ENCODE measurements at regions not wholly inside any gene's neighbourhood (a gene's known extent, or its start where the extent isn't known, plus 50 kb on each side); places are given as distances from the start of the nearest gene placed in this dataset.
"Not testable (repeated sequence)": the region's sequence is repeated elsewhere in the genome, so short reads cannot be mapped to it uniquely, and the experiment has no call there.

DNA sequence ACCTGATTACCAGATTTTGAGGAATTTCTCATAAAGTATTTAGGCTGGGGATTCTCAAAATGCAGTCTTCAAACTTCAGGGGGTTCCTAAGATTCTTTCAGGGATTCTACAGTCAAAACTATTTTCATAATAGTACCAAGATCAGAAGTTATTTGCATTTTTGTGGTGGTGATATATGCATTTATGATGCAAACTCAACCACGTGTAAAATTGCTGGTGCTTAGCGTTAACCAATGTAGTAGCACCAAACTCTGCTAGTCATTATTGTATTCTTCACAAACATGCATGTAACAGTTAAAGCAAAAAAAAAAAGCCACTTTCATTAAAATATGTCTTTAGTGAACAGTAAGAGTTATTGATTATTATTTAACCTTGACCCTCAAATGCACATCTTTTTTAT is 274.9 kb upstream of the DNAJC19 start:
- DNase-seq (ENCODE audit: low read depth) = no peak

DNA sequence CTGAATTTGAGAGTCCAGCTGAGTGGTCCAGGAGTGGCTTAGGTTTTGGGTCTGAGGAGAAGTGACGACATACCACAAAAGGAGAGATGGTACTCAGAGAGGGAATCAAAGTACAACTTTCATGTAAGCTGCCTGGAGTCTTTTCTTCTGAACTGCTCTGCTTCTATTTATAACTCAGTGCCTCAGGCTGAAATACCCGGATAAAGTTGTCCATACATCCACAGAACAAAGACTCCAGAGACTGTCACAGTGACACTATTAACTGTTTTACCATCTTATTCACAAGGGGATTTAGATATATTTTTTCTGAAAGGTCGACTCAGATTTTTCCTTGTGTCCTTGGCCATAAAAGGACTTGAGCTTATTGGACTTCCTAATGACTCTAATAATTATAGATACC is 264.3 kb upstream of the DNAJC19 start:
- no peak for DNase-seq (ENCODE audit: low read depth)

DNA sequence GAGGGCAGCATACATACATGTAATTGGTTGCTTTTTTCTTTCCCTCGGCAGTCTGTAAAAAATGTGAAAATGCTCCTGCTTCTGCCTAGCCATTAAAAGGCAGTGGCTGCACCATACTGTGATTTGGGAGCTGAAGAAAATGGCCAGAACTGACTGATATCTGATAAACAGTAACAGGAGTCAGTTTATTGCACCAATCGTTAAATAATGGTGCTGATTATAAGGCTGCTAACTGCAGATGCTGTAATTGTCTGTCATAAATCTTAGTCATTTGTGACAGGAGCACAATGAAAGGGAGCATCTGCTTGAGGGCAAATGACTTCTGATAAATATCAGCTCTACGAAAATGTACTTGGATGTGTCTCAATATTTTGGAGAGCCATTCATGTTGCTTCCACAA is 263.1 kb upstream of the DNAJC19 start:
- no peak for DNase-seq (ENCODE audit: low read depth)

DNA sequence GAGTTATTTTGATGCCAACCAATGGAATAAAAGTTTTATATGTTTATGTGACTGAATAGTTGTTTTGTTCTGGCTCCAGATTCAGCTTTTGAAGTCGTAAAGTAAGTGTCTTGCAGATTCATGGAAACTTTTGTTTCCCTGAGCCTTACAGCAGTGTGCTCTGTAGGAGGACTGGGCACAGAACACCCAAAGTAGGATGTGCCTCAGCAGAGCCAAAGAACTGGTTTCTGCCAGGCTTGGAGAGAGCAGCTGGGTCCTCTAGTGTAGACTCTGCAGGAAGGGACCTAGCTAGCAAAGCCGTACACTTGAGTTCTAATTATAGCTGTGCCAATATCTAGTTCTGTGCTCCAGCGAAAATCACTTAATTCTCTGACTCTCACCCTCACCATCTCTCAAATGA is 261.2 kb upstream of the DNAJC19 start:
- no peak for DNase-seq (ENCODE audit: low read depth)

DNA sequence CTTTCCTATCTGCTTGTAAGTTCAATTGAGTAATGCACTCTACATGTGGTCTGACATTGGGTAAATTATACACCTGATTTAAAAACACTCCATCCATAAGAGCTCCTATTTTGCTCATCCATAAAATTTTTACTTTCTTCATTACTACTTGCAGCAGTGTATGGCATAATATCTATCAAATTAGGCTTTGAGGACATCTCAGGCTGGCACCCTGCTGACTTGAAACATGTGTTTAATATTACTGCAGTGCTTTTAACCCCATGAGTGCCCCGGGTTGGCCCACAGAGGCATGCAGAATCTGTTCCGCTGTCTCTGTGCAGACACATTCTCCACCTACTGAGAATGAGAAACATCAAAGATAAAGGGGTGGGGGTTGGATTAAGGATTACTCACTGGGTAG is 249.9 kb upstream of the DNAJC19 start:
- no peak for DNase-seq (ENCODE audit: low read depth)

DNA sequence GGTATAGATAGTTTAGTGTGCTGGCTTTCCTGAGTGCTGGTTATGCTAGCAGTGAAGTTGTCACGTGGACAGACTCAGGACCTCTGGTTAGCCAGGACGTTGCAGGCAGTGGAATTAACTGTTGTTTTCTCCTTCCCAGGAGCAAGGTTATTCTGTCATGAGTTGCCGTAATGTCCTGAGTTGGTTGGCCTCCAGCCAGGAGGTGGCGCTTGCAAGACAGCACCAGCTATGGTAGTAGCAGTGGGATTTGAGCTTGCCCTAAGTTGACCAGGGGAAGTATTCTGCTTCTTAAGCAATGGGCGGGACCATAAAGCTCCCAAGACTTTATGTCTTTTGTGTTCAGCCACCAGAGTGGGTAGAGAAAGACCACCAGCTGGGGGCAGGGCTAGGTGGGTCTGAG is 240.7 kb upstream of the DNAJC19 start:
- no peak for DNase-seq (ENCODE audit: low read depth)

DNA sequence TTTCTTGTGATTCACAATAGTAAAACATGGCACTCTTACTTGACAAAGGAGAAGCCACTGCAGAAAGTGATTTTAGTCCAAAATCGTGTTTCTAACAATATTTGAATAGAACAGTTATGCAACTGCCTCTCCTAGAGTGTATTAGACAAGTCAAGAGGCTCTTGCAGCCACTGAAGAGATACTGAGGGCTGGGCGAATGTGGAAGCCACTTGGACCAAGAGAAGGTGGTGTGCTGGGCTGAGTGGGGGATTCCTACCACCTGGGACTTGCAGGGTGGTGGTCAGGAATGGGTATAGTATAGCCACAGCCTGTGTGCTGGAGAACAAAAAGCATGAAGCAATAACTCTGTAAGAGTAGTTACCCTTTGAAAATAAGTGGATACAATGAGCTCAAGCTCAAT is 223.8 kb upstream of the DNAJC19 start:
- DNase-seq (ENCODE audit: low read depth) = no peak

DNA sequence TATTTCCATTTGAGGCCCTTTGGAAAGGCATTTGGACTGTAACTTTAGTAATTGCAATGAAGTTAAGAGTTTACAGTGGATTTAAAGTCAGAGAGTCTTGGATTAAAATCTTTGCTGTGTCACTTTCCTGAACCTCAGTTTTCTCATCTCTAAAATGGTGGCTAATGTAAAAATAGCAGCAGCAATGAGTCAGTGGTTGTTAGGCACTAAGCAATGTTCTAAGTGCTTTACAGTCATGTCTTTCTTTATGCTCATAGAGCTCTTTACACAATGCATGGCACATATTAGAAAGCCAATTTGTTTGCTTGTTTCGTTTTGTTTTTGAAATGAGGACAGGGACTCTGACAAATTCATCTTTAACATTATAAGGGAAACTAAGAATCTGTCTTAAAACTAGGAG is 222.7 kb upstream of the DNAJC19 start:
- DNase-seq (ENCODE audit: low read depth) = no peak

DNA sequence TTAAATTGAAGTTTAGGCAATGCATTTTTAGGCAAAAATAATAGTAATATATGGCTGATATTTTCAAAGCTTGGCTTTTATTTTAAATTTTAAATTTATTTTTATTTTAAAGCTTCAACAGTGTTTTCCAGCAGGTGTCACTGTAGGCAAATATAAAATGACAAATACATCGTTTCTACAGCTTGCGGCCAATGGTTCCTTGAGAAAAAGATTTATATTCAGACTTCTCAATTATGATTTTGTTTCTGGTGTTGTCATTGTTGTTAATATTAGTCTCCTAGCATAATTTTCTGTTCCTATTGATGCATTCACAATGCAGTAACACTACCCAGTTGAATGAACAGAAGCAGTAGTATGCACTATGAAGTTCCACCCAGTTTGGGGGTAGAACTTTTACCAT is 220.7 kb upstream of the DNAJC19 start:
- DNase-seq (ENCODE audit: low read depth) = no peak

DNA sequence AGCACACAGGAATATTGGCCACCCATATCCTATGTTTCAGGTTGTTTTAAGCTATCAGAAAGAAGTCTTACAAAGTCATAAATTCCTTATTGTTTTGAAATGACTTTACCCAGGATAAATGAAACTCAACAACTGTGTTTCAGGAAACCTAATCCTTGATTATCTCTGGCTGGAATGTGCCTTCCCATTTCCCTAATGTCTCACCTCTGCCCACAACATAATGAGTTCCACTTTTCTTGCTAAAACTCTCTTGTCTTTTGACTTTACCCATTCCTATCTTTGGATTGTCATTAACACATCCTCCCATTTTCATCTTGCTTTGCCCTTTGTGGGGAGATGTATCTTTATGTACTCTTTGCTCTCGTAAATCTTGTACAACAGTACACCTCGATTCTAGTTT is 200.0 kb upstream of the DNAJC19 start:
- DNase-seq (ENCODE audit: low read depth) = no peak

DNA sequence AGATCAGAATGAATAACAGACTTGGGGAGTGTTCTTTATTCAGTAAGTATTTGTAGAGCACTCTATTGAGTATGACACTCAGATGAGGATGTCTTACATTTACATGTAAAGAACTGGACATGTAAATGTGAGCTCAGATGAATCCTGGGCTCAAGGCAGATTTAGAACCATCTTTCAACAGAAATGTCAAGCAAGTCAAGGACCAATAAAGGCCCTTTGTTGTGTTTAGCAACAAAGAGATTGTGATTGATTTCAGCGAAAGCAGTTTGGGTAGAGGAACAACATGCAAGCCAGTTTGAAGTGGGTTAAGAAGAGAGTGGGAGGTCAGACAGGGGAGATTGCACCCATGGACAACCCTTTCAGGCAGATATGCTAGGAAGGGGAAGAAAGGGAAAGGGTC is 194.2 kb upstream of the DNAJC19 start:
- no peak for DNase-seq (ENCODE audit: low read depth)

DNA sequence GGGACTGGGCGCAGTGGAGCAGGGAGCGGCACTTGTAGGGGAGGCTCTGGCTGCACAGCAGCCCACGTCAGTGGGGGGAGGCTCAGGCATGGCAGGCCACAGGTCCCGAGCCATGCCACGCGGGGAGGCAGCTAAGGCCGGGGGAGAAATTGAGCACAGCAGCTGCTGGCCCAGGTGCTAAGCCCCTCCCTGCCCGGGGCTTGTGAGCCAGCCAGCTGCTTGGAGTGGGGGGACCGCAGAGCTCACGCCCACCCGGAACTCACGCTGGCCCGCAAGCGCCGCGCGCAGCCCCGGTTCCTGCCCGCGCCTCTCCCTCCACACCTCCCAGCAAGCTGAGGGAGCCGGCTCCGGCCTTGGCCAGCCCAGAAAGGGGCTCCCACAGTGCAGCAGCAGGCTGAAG is 193.5 kb upstream of the DNAJC19 start:
- not testable (repeated sequence) for DNase-seq (ENCODE audit: low read depth)

DNA sequence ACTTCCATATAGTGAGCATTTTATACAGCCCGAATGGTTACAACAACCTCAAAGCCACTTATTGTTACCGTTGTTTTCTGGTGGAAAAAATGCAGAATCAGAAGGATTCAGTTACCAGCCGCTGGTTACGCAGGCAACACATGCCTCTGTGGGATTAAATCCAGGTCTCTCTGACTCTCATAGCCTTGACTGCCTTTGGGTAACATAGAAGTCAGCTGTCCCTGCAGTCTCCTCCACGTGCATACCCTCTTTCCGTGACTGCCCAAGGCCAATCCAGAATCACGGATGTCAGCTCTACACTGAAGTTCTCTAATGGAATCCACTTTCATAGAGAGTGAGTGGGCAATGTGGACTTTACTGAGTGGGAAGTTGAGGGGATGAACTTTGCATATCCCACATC is 189.5 kb upstream of the DNAJC19 start:
- DNase-seq (ENCODE audit: low read depth) = no peak

DNA sequence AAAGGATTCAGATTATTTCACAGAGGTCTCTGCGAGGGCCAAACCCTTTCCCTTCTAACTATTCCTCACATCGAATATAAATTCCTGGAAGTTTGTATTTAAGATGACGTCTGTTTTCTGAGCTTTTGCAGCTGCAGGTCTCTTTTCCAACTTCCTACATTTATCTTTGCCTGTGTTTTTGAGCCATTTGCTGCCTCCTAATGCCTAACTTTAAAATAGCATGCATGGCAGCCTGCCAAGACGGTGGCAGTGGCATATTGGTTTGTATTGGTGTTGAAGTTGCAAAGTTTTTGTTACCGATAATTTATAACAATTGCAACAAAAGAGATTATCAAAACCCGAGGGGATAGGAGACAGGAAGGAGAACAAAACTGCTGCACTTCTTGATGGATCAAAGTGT is 187.1 kb upstream of the DNAJC19 start:
- peak; percentile 4 for DNase-seq (ENCODE audit: low read depth)

DNA sequence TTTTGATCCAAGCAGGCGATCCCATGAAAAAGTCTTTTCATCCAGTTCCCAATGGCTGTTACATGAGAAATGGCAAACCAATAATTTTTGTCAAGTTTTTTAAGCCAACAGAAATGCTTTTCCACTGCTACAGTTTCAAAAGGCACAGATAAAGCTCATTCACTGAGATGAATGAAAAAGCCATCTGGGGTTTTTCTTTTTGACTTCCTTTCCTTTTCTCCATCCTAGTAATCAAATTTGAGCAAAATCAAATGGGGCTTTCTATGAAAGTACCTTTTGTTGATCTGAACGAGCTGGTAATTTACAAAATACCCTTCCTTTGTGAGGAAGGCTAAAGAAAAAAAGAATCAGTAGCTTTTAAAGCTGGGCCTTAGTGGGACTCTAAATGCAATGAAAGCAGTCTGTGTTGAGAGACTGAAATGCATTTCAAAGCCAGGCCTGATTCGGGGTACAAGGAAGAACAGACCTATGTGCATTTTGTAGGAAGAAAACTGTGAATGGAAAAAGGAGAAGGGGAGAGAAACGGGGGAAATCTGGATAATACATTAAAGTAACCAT is 185.2 kb upstream of the DNAJC19 start:
- no peak for DNase-seq (ENCODE audit: low read depth)

DNA sequence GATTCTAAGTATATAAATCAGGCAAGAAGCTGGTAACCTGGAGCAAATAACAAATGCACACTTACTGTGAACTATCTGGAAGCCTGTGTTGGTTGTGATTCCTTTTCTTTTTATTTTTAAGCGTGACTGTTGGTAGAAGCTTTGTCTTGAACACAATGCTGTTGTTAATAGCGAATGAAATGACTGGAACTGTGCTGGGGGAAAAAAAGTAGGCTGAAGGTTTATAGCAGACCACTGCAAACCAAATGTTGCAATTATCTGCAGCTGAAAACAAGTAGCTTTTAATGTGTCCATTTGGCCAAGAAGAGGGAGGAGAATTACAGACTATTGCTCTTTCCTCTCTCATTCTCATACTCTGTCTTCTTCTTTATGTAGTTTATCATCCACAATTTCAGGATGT is 184.5 kb upstream of the DNAJC19 start:
- no peak for DNase-seq (ENCODE audit: low read depth)

DNA sequence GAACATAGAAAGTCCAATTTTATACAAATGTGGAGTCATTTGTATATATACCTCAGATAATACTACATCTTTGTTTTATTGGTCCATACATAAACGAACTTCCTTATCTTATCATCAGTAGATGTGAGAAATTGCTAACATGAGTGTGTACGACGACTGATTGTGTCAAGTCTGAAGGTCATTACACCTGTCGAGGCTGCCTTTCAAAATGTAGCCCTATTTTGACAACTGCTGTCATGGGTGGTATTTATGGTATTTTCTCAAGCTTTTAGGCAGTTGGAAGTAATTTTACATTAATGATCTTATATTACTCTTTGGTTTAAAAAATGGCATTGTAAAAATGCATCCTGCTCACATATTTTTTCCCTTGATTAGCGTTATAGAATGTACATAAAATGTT is 183.7 kb upstream of the DNAJC19 start:
- no peak for DNase-seq (ENCODE audit: low read depth)

DNA sequence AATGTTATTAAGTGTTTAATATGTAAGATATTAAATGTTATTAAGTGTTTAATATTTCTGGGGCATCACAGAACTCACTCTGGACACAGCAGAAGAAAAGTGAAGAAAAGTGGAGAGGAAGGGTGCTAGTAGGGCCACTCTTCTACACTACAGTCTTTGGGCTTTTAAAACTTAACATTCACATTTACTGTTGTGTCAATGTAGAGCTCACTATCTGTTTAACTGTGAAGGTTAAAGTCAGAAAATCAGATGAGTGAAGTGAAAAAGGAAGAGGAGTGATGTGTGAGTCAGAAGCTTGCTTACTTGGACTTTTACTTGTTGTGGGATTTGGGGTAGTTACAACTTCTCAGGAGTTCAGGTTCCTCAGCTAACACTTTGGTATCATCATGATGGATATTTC is 145.3 kb upstream of the DNAJC19 start:
- no peak for DNase-seq (ENCODE audit: low read depth)

DNA sequence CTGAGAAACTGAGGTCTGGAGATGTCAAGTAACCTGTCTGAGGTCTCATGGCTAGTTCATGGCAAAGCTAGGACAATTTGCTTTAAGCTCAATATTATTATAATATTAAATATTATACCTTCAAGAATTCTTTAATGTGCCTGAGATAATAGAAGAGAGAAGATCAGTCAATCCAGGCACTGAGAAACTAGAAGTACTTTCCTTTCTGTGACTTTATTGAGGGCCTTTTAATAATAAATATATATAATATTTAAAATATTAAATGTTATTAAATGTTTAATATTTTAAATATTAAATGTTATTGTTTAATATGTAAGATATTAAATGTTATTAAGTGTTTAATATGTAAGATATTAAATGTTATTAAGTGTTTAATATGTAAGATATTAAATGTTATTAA is 144.3 kb upstream of the DNAJC19 start:
- DNase-seq (ENCODE audit: low read depth) = no peak

DNA sequence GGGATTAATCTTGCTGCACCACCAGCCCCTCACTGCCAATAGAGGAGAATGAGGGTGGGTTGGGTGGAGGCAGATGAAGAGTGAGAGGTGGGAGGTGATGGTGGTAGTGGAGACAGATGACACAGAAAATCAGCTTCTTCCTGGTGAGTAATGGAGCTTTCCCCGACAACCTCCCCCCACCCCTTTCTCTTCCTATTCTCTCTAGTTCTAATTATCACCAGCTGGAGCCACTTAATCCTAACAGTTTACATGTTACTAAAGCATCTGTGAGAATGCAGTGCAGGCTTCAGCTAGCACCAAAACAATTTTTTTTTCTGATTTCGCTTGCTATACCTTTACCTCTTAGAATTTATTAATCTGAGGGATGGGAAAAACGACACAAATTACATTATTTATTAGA is 116.1 kb upstream of the DNAJC19 start:
- no peak for DNase-seq (ENCODE audit: low read depth)

DNA sequence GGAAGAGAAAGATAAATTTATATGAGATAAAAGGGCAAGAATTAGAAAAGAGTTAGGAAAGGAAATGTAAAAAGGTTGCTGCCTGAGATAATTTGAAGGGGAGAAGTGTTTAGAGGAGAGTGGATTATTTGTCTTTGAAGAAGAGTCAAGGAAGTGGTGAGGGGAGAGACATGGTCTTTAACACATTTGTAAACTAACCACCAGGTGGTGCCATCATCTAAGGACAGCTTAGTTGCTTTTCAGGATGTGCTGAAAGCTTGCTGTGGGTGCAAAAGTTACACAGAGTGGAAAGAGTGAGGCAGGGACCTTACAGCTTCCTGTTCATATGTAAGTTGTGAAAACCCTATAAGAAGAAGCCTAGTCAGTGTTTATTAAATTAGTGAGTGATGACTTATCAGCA is 114.1 kb upstream of the DNAJC19 start:
- no peak for DNase-seq (ENCODE audit: low read depth)

DNA sequence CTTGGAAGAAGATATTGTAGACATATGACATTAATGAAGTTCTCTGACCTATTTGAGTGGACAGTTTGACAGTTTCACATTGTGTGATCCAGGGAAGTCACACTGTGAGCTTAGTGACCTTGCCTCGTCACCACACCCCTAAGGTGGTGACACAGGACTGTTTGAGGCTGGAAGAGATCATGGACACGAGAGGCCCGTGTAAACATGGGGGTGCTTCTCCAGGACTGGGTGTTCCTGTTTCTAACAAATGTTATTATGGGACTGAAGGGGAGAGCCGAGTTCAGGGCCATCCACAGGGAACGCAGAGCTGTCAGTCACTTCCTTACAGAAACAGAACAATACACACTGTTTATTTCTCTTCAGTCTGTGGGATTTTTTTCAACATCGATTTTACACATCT is 96.5 kb upstream of the DNAJC19 start:
- DNase-seq (ENCODE audit: low read depth) = no peak

DNA sequence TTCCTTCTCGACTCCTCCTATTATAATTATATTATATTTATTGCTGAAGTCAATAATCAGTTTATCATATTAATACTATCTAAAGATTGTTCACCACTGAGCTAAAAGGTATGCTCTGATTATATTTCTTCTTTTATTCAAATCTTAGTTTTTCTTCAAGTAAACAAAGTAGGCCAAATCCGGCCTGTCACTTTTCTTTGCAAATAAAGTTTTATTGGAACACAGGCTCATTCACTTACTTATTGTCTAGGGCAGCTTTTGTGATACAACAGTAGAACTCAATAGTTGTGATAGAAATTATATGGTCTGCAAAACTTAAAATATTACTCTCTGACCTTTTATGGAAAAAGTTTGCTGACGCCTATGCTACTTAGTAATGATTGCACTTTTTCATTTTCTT is 92.4 kb upstream of the DNAJC19 start:
- no peak for DNase-seq (ENCODE audit: low read depth)

DNA sequence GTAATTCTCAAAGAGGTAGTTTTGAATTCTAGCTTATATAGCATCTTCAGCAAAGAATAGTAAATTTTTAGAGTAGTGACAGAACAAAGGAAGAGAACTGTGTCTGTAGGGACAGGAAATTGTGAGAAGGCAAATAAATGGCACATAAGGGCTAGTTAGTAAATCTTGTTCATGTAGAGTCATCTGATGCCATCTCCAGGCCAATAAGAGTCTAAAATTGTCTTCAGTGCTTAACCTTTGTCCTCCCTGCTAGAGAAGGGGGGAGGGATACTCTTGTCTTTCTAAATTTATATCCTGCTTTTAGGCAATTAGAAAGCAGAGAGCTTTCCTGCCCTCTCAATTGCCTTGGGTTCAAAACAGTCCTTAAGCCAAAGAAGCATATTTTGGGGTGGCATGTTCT is 87.0 kb upstream of the DNAJC19 start:
- DNase-seq (ENCODE audit: low read depth) = no peak

DNA sequence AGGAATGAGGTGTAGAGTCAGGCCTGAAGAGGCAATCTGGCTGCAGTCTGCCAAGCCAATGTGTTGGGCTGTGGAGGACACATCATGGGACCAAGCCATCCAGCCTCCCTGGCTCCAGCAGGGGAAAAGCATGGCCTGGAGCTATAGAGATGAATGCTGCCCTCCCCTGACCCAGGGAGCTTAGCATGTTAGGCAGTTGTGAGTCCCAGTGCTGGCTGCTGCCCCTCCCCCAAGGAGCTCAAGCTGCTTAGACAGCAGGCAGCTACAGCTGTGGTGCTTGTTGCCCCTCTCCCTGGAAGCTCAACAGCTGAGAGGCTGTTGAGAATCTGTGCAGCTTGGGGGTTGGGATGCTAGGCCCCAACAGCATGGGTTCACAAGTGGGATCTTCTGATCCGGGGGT is 85.6 kb upstream of the DNAJC19 start:
- no peak for DNase-seq (ENCODE audit: low read depth)
